H1 (cell line): ENCODE measurements at regions not wholly inside any gene's neighbourhood (a gene's known extent, or its start where the extent isn't known, plus 50 kb on each side); places are given as distances from the start of the nearest gene placed in this dataset.

ENCODE experiments used
- BCL11A ChIP-seq, 2 experiments: IDR thresholded peaks; one replicate each; pipeline ENCODE4 v1.6.1; 2011; ENCODE audit warnings: low read depth in 2 of 2, low read length in 2 of 2, mild to moderate bottlenecking in 2 of 2
- CEBPB ChIP-seq: IDR thresholded peaks from 2 replicates; pipeline ENCODE4 v1.6.1; 2012; ENCODE audit warnings: low read depth, low read length
- CHD7 ChIP-seq: fragments of 300-600 bp; sonication (generic); IDR thresholded peaks from 2 replicates; pipeline ENCODE4 v1.7.1; 2012; ENCODE audit warnings: low read length, moderate library complexity, mild to moderate bottlenecking, inconsistent platforms; ENCODE audit not compliant: insufficient replicate concordance
- MAFK ChIP-seq: IDR thresholded peaks from 2 replicates; pipeline ENCODE4 v1.6.1; 2012; ENCODE audit warnings: low read depth, mild to moderate bottlenecking, improper control_type of control experiment, low read length
- NRF1 ChIP-seq: IDR thresholded peaks from 2 replicates; pipeline ENCODE4 v1.6.1; 2011; ENCODE audit warnings: mild to moderate bottlenecking, low read depth, low read length, improper control_type of control experiment
- PHF8 ChIP-seq: fragments of 200-600 bp; sonication (generic); conservative IDR thresholded peaks from 2 replicates; pipeline ENCODE4 v1.7.1; 2012; ENCODE audit warnings: low read depth, mild to moderate bottlenecking, inconsistent platforms, low read length, moderate library complexity
- RNF2 ChIP-seq: fragments of 200-900, 300-1000 bp; sonication (generic); IDR thresholded peaks from 2 replicates; pipeline ENCODE4 v1.7.1; 2016; ENCODE audit warnings: borderline replicate concordance, low read depth, mild to moderate bottlenecking, antibody characterized with exemption, low read length; ENCODE audit not compliant: poor library complexity, severe bottlenecking; ENCODE audit errors: missing control alignments
- RXRA ChIP-seq: IDR thresholded peaks from 2 replicates; pipeline ENCODE4 v1.6.1; 2011; ENCODE audit warnings: low read depth, mild to moderate bottlenecking, low read length, moderate library complexity; ENCODE audit not compliant: insufficient read depth
- SP2 ChIP-seq: IDR thresholded peaks from 2 replicates; pipeline ENCODE4 v1.6.1; 2012; ENCODE audit warnings: mild to moderate bottlenecking, low read length, inconsistent platforms

DNA sequence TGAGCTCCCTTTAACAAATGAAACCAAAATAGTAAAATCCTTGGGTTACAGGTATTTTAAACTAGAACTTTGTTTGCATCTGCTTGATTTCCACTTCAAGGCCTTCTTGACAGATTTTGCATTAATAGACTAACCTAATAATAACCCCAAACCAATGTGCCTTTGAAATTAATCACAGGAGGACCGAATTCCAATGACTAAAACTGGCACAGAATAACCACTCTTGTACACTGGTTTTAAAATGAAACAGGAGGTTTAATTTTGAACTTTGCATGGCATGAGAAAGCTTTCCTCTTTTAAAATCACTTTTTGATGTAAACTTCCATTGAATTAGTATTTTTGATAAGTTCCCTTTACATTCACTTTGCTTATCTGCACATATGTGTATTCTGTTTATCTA lies 269.6 kb downstream of the SLITRK5 start (continued):
- TF ChIP-seq CHD7, result no peak
- TF ChIP-seq RNF2, result no peak
- no peak for TF ChIP-seq CEBPB
- no peak for TF ChIP-seq PHF8
- TF ChIP-seq RXRA, result no peak
- no peak for TF ChIP-seq NRF1
- no peak for TF ChIP-seq SP2
- no peak for TF ChIP-seq BCL11A (IDR thresholded peaks at IDR 0.05; ENCODE audit: low read depth in 2 of 2, low read length in 2 of 2)
- TF ChIP-seq MAFK, result no peak
